ENCODE measurements at regions not wholly inside any gene's neighbourhood (a gene's known extent, or its start where the extent isn't known, plus 50 kb on each side); places are given as distances from the start of the nearest gene placed in this dataset.
"Not testable (repeated sequence)": the region's sequence is repeated elsewhere in the genome, so short reads cannot be mapped to it uniquely, and the experiment has no call there.

GRCh38 chr5:104947076-104947475 is 1384.5 kb upstream of the NUDT12 start:
- DNase-seq = no peak

GRCh38 chr5:104942735-104943134 is 1380.1 kb upstream of the NUDT12 start:
- DNase-seq = no peak

GRCh38 chr5:104941030-104941645 is 1378.5 kb upstream of the NUDT12 start:
- no peak for DNase-seq

GRCh38 chr5:104937598-104937997 is 1375.0 kb upstream of the NUDT12 start:
- DNase-seq = no peak

- DNase-seq = no peak
Measured at GRCh38 chr5:104932431-104932830, 1369.8 kb upstream of the NUDT12 start.

- DNase-seq = no peak
Measured at GRCh38 chr5:104928906-104929520, 1366.4 kb upstream of the NUDT12 start.

GRCh38 chr5:104915226-104915625 is 1352.6 kb upstream of the NUDT12 start:
- no peak for DNase-seq

- DNase-seq = no peak
Measured at GRCh38 chr5:104914536-104915070, 1352.0 kb upstream of the NUDT12 start.

GRCh38 chr5:104913841-104914281 is 1351.3 kb upstream of the NUDT12 start:
- no peak for DNase-seq

- no peak for DNase-seq
Measured at GRCh38 chr5:104909803-104910202, 1347.2 kb upstream of the NUDT12 start.

GRCh38 chr5:104904561-104904960 is 1342.0 kb upstream of the NUDT12 start:
- no peak for DNase-seq

GRCh38 chr5:104903941-104904340 is 1341.4 kb upstream of the NUDT12 start:
- DNase-seq = no peak

GRCh38 chr5:104891596-104891995 is 1329.0 kb upstream of the NUDT12 start:
- DNase-seq = no peak

GRCh38 chr5:104890767-104891166 is 1328.2 kb upstream of the NUDT12 start:
- no peak for DNase-seq

- no peak for DNase-seq
Measured at GRCh38 chr5:104859437-104859836, 1296.8 kb upstream of the NUDT12 start.

- not testable (repeated sequence) for DNase-seq
Measured at GRCh38 chr5:104852099-104852498, 1289.5 kb upstream of the NUDT12 start.

GRCh38 chr5:104845541-104845940 is 1283.0 kb upstream of the NUDT12 start:
- DNase-seq = no peak

GRCh38 chr5:104843822-104844221 is 1281.2 kb upstream of the NUDT12 start:
- no peak for DNase-seq

- no peak for DNase-seq
Measured at GRCh38 chr5:104840284-104840683, 1277.7 kb upstream of the NUDT12 start.

- not testable (repeated sequence) for DNase-seq
Measured at GRCh38 chr5:104831515-104831914, 1268.9 kb upstream of the NUDT12 start.

- DNase-seq = no peak
Measured at GRCh38 chr5:104821606-104822005, 1259.0 kb upstream of the NUDT12 start.

GRCh38 chr5:104817127-104817526 is 1254.5 kb upstream of the NUDT12 start:
- DNase-seq = no peak

- no peak for DNase-seq
Measured at GRCh38 chr5:104815212-104815611, 1252.6 kb upstream of the NUDT12 start.

All from nucleus accumbens (tissue), 56 donors.